GM23338 (cell line): ENCODE measurements at regions not wholly inside any gene's neighbourhood (a gene's known extent, or its start where the extent isn't known, plus 50 kb on each side); places are given as distances from the start of the nearest gene placed in this dataset.
"Not testable (repeated sequence)": the region's sequence is repeated elsewhere in the genome, so short reads cannot be mapped to it uniquely, and the experiment has no call there.

Experiments
- ATAC-seq: fragments of 200-7000 bp; cut with Tn5 transposase; 3 replicates; pipeline ENCODE4 v1.9.1; 2020
- DNase-seq: peaks from one replicate; pipeline ENCODE4 v3.0.0-alpha.2; 2015; ENCODE audit warnings: low spot score
- H2AFZ ChIP-seq: fragments of 200-600 bp; sonication (generic); 2 replicates; pipeline ENCODE4 v1.8.0; 2016; ENCODE audit warnings: antibody characterized with exemption, mild to moderate bottlenecking, moderate library complexity
- H3F3A ChIP-seq: fragments of 200-600 bp; sonication (generic); replicated peaks from 2 replicates; pipeline ENCODE4 v1.8.0; 2017; ENCODE audit warnings: antibody characterized with exemption, mixed run types, low read depth
- H3K27ac ChIP-seq: fragments of 200-600 bp; sonication (generic); 2 replicates; pipeline ENCODE4 v1.6.1; 2016; ENCODE audit warnings: low read depth
- H3K27me3 ChIP-seq: fragments of 200-600 bp; sonication (generic); 2 replicates; pipeline ENCODE4 v1.8.0; 2016; ENCODE audit warnings: mild to moderate bottlenecking, mixed run types, moderate library complexity; ENCODE audit not compliant: insufficient read depth
- H3K36me3 ChIP-seq: fragments of 200-600 bp; sonication (generic); 2 replicates; pipeline ENCODE4 v1.8.0; 2016; ENCODE audit warnings: mild to moderate bottlenecking; ENCODE audit not compliant: insufficient read depth
- H3K4me1 ChIP-seq: fragments of 200-600 bp; sonication (generic); 2 replicates; pipeline ENCODE4 v1.8.0; 2016; ENCODE audit warnings: mild to moderate bottlenecking, moderate library complexity; ENCODE audit not compliant: insufficient read depth
- H3K4me2 ChIP-seq: fragments of 200-600 bp; sonication (generic); 2 replicates; pipeline ENCODE4 v1.7.1; 2017; ENCODE audit warnings: mixed run types
- H3K4me3 ChIP-seq: fragments of 200-600 bp; sonication (generic); 2 replicates; pipeline ENCODE4 v1.6.1; 2016; ENCODE audit warnings: mixed run types
- H3K79me2 ChIP-seq: fragments of 200-600 bp; sonication (generic); replicated peaks from 2 replicates; pipeline ENCODE4 v1.8.0; 2017; ENCODE audit warnings: mild to moderate bottlenecking; ENCODE audit not compliant: insufficient read depth
- H3K9me2 ChIP-seq: fragments of 200-600 bp; sonication (generic); 2 replicates; pipeline ENCODE4 v1.8.0; 2017; ENCODE audit not compliant: insufficient read depth
- H4K20me1 ChIP-seq: fragments of 200-600 bp; sonication (generic); replicated peaks from 2 replicates; pipeline ENCODE4 v1.8.0; 2017; ENCODE audit warnings: mild to moderate bottlenecking; ENCODE audit not compliant: insufficient read depth
- H3K27ac Mint-ChIP-seq: 2 replicates; pipeline ENCODE4 v1.8.0; 2020; ENCODE audit warnings: inconsistent platforms, mild to moderate bottlenecking, moderate library complexity, mixed read lengths
- H3K27me3 Mint-ChIP-seq: 3 replicates; pipeline ENCODE4 v1.8.0; 2022; ENCODE audit warnings: low read depth, mild to moderate bottlenecking, moderate library complexity, mixed read lengths, inconsistent platforms; ENCODE audit not compliant: insufficient read depth, poor library complexity
- H3K36me3 Mint-ChIP-seq: 3 replicates; pipeline ENCODE4 v1.8.0; 2021; ENCODE audit warnings: low read depth, mild to moderate bottlenecking, inconsistent platforms, moderate library complexity, mixed read lengths
- H3K4me1 Mint-ChIP-seq: 3 replicates; pipeline ENCODE4 v1.8.0; 2020; ENCODE audit warnings: mild to moderate bottlenecking, inconsistent platforms, mixed read lengths
- H3K4me3 Mint-ChIP-seq: 3 replicates; pipeline ENCODE4 v1.8.0; 2021; ENCODE audit warnings: moderate library complexity, mild to moderate bottlenecking, inconsistent platforms, mixed read lengths
- H3K9me3 Mint-ChIP-seq: 3 replicates; pipeline ENCODE4 v1.8.0; 2020; ENCODE audit warnings: moderate library complexity, mild to moderate bottlenecking, inconsistent platforms, mixed read lengths
- CREB1 ChIP-seq: fragments of 250-450 bp; sonication (Bioruptor Pico); IDR thresholded peaks from 2 replicates; pipeline ENCODE4 v1.5.0; 2020; ENCODE audit warnings: low read depth, mild to moderate bottlenecking, moderate library complexity
- ETS1 ChIP-seq: IDR thresholded peaks from 2 replicates; pipeline ENCODE4 v1.6.1; 2016; ENCODE audit warnings: antibody characterized with exemption
- EZH2phosphoT487 ChIP-seq: fragments of 200-600 bp; sonication (generic); IDR thresholded peaks from one replicate; pipeline ENCODE4 v1.8.1; 2018; ENCODE audit warnings: antibody characterized with exemption; ENCODE audit not compliant: unreplicated experiment
- NANOG ChIP-seq: IDR thresholded peaks from 2 replicates; pipeline ENCODE4 v1.6.1; 2016; ENCODE audit warnings: antibody characterized with exemption, borderline replicate concordance
- POLR2AphosphoS5 ChIP-seq: IDR thresholded peaks from 2 replicates; pipeline ENCODE4 v1.6.1; 2016; ENCODE audit warnings: antibody characterized with exemption, low read depth
- STAT1 ChIP-seq: IDR thresholded peaks from one replicate; pipeline ENCODE4 v1.6.1; 2016; ENCODE audit warnings: antibody characterized with exemption; ENCODE audit not compliant: unreplicated experiment
- ZNF331 ChIP-seq: fragments of 250-450 bp; sonication (Bioruptor Pico); IDR thresholded peaks from 2 replicates; pipeline ENCODE4 v1.5.0; 2020; ENCODE audit warnings: low read depth, mild to moderate bottlenecking, moderate library complexity
- ZNF462 ChIP-seq: fragments of 250-450 bp; sonication (Bioruptor Pico); IDR thresholded peaks from 2 replicates; pipeline ENCODE4 v1.5.0; 2020; ENCODE audit warnings: mild to moderate bottlenecking, moderate library complexity

- H3F3A ChIP-seq, H3K4me3 ChIP-seq, H3K27ac Mint-ChIP-seq, H3K27ac ChIP-seq, H3K36me3 ChIP-seq, H3K4me1 Mint-ChIP-seq, H3K9me2 ChIP-seq, H3K27me3 Mint-ChIP-seq, H4K20me1 ChIP-seq, ATAC-seq, H3K27me3 ChIP-seq, H2AFZ ChIP-seq, H3K4me1 ChIP-seq, H3K36me3 Mint-ChIP-seq, DNase-seq, H3K79me2 ChIP-seq, H3K4me2 ChIP-seq: not testable (repeated sequence)
- H3K4me3 Mint-ChIP-seq = peak overlapping the region; percentile 62; the same call in 2 of the 3 replicates
- H3K9me3 Mint-ChIP-seq = peaks cover 12% of the 10 kb centered on the region
Observed at GRCh38 chr5:14993459-14994133, 122.0 kb upstream of the ANKH start.

- not testable (repeated sequence) for H3K4me1 Mint-ChIP-seq, H4K20me1 ChIP-seq, H3K9me3 Mint-ChIP-seq, DNase-seq, H3K36me3 Mint-ChIP-seq, H3K4me3 ChIP-seq, H3K4me2 ChIP-seq, H3F3A ChIP-seq, H3K27ac Mint-ChIP-seq, H3K36me3 ChIP-seq, H3K4me1 ChIP-seq, H3K9me2 ChIP-seq, H3K27me3 ChIP-seq, ATAC-seq, H3K27ac ChIP-seq, H3K79me2 ChIP-seq, H3K27me3 Mint-ChIP-seq
- TF ChIP-seq CREB1 = peak; percentile 27; the same call in 1 of the 2 replicates
- peak overlapping the region; percentile 66 for H2AFZ ChIP-seq
- H3K4me3 Mint-ChIP-seq = peak overlapping the region; percentile 62
Observed at GRCh38 chr5:14992751-14993458, 121.3 kb upstream of the ANKH start.

GRCh38 chr5:14988223-14988622 lies 116.6 kb upstream of the ANKH start:
- H3K27me3 Mint-ChIP-seq = peaks cover 4% of the 10 kb centered on the region
- TF ChIP-seq NANOG (no peak), POLR2AphosphoS5 (no peak), EZH2phosphoT487 (no peak), ZNF462 (CRISPR knock-in tag) (no peak), STAT1 (no peak), ETS1 (no peak), CREB1 (no peak), ZNF331 (CRISPR knock-in tag) (no peak)

More at GRCh38 chr5:14988223-14988622, 116.6 kb upstream of the ANKH start:
- DNase-seq (no peak), ATAC-seq (no peak)
- H3K9me3 Mint-ChIP-seq = no peaks in the 10 kb centered on the region
- no peaks in the 10 kb centered on the region for H3K9me2 ChIP-seq
- no peaks in the 10 kb centered on the region for H3K36me3 Mint-ChIP-seq
- H3K36me3 ChIP-seq = no peaks in the 10 kb centered on the region
- H3K4me3 ChIP-seq = no peak overlapping the region
- H3K4me3 Mint-ChIP-seq = no peak overlapping the region
- H3K79me2 ChIP-seq = no peaks in the 10 kb centered on the region
- no peaks in the 10 kb centered on the region for H3F3A ChIP-seq
- 0 out of 2 replicates have a peak overlapping the region, but pooled peaks have one; percentile 28 for H2AFZ ChIP-seq
- no peaks in the 10 kb centered on the region for H3K4me1 ChIP-seq
- no peak overlapping the region for H3K27ac Mint-ChIP-seq
- no peaks in the 10 kb centered on the region for H3K4me1 Mint-ChIP-seq
- H3K27ac ChIP-seq = no peak overlapping the region
- H3K27me3 ChIP-seq = no peaks in the 10 kb centered on the region
- no peak overlapping the region for H3K4me2 ChIP-seq
- no peaks in the 10 kb centered on the region for H4K20me1 ChIP-seq
